ENCODE measurements at regions not wholly inside any gene's neighbourhood (a gene's known extent, or its start where the extent isn't known, plus 50 kb on each side); places are given as distances from the start of the nearest gene placed in this dataset.
"Not testable (repeated sequence)": the region's sequence is repeated elsewhere in the genome, so short reads cannot be mapped to it uniquely, and the experiment has no call there.

- no peak for DNase-seq
Measured at GRCh38 chr14:55902241-55902640, 216.0 kb upstream of the PELI2 start.

GRCh38 chr14:55904086-55904485 is 214.1 kb upstream of the PELI2 start:
- no peak for DNase-seq

DNA sequence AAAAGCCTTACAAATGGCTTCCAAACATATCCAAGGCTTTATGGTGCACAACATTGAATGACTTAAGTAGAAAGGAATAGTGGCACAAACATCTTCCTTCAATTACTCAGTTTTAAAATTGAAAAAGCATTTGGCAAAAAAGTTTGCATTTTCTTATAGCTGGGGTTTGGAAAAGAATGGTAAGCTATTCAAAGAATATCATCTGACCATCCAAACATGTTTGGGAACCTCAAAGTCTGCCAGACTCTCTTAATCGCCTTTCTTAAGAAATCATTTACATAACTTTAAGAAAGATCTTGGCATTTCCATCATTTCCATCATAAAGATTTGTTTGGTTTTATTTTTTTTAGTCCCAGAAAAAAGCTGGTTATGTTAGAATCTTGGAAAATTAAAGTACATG is 210.1 kb upstream of the PELI2 start:
- no peak for DNase-seq

GRCh38 chr14:55909879-55910278 is 208.3 kb upstream of the PELI2 start:
- DNase-seq = no peak

- DNase-seq = no peak
Measured at GRCh38 chr14:55910601-55911243, 207.5 kb upstream of the PELI2 start.

DNA sequence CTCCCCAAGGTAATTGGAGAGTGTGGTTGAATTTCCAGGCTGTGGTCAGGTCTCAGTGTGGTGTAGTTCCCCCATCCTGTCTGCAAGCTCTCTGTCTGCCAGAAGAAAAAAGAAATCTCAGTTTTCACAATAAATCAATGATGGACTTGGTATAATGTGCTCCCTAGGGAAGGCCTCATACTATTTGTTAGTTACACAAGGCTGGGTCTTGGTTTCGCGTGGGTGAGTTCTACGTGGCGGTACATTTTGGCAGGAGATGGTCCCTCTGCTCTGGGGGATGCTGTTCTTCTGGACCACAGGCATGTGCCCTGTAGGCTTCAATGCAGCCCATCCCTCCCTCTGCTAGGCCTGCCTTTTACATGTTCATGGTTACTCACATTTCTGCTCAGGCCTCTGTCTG is 206.4 kb upstream of the PELI2 start:
- no peak for DNase-seq

DNA sequence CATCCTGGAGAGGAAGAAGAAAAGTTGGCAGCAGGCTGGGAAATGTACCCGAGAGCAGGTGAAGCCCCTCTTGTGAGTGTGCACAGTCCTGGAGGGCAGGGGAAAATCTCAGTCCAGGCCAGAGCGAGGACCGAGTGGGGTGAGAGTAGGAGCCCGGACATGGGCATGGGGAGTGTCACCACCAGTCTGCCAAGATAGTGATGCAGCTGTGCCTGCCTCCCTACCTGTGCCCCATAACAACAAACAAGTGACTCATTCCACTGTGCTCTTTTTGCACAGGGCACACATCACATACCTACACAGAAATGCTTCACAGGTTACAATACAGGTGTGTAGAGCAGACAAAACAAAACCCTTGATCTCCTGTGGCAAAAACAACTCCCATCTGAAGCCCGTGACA is 205.9 kb upstream of the PELI2 start:
- DNase-seq = no peak

DNA sequence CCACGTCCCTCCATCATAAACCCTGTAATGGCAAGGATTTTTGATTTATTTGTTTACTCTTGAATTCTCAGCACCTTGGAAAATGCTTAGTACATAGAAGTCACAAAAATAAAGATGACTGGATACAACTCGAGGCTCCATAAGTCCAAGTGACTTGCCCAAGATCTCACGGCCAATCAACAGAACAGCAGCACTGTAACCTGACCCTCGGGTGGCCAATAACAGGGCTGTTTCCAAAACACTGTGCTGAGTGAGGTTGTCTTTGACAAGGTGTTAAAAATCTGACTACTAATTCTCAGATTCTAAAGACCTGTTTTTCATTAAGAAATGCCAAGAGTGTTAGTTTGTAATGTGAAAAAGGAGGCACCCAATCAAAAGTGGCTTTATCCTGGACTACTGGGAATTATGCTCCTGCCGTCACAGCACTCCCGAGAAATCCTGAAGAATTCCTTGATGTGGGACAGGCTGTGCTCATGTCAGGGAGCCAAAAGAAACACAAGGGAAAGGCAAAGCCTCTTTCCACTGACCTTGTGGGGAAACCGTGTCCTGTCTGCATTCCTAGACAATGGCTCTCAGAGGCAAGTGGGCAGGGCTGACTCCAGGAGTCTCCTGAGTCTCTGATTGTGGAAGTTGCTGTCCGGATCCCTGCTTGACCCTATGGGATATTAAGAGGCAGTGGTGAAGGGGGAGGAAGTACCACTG is 204.7 kb upstream of the PELI2 start:
- DNase-seq = no peak

GRCh38 chr14:55914771-55915170 is 203.4 kb upstream of the PELI2 start:
- DNase-seq = no peak

GRCh38 chr14:55915456-55915855 is 202.8 kb upstream of the PELI2 start:
- no peak for DNase-seq

- not testable (repeated sequence) for DNase-seq
Measured at GRCh38 chr14:55919800-55920199, 198.4 kb upstream of the PELI2 start.

DNA sequence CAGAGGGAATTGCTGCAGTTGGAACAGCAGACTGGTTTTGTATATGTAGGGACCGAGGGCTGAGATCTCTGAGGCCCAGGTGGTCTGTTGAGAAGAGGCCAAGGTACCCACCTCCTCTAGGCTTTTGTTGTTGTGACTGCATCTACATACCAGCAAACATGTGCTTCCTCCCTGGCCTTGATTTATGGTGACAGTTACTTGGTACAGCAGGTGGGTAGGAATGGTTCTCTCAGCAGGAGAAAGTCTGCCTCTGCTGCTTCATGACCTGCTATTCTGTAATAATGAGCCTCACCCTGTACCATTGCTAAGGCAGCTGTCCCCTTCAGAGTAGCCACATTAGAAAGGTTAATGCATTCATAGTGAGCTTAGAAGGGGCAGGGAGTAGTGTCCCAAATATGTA is 196.7 kb upstream of the PELI2 start:
- DNase-seq = no peak

DNA sequence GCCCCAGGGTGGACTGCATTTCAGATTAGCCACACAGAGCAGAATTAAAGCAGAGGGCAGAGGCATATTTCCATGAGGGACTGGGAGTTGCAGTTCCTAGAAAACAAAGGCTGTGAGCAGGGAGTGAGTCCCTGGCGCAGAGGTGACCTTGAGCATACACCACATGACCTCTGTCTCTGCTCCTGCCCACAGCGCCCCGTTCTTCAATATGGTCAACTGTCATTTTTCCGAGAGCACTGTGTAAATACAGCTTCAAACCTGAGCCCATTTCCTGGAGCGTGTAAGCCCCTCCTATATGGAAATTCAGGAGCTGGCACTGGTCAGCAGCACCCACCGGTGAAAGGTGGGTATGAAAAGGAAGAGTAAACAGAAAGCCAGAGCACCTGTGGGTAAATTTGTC is 192.2 kb upstream of the PELI2 start:
- no peak for DNase-seq

GRCh38 chr14:55927028-55927427 is 191.2 kb upstream of the PELI2 start:
- DNase-seq = no peak

DNA sequence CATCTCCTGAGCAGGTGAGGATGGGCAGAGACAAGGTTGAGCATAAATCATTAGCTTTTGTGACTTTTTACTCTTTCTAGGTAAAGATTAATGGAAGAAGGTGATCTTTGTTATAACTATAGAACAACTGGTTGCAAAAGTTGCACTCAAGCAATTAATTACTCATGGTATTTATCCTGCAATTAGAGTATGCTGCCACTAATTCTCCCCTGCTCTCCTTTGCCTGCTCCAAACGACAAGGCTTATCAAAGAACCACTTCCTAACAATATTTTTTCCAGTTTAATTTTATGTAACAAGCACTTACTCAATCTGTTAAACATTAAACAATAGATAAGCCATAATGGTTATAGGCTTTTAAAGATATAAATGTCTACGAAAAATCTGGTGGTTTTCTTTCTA is 189.9 kb upstream of the PELI2 start:
- DNase-seq = no peak

GRCh38 chr14:55929136-55929535 is 189.1 kb upstream of the PELI2 start:
- no peak for DNase-seq

- DNase-seq = no peak
Measured at GRCh38 chr14:55930016-55930784, 188.0 kb upstream of the PELI2 start.

DNA sequence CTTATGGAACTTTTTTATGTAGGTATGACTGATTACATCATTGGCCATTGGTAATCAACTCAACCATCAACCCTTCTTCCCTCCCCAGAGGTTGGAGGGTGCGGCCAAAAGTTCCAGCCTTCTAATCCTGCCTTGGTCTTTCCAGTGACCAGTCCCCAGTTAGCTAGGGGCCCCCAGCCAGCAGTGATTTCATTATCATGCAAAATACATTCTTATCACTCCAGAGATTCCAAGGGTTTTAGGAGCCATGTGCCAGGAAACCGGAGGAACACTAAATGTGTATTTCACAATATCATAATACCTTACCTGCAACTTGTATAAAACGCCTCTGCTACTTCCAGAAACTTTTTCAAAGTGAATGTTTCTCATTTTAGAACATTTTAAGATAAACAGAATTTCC is 181.5 kb upstream of the PELI2 start:
- no peak for DNase-seq

- DNase-seq = no peak
Measured at GRCh38 chr14:55938249-55938791, 179.9 kb upstream of the PELI2 start.

DNA sequence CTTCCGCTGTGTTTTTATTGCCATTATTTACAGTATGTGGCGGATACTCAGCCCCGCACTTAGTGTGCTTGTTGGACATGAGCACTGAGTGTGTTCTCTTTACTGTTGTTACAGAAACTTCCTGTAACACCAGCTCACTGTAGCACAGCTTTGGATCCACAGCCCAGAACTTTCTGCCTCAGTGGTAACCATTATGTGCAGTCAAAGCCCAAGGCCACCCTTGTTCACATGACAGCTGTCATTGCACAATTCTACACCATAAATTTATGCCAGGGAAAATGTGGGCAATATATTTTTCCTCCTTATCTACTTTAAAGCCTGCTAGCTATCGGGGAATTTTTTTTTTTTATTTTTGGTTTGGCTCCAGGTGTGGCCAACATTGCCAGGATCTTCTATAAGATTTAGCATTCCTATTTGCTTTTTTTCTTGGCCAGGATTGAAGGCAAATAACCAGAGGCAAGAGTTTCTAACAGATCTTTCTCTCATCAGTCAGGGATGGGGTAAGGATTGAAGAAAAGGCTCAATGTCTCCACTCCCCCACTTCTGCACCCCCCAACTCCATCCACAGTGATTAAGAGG is 176.0 kb upstream of the PELI2 start:
- no peak for DNase-seq

DNA sequence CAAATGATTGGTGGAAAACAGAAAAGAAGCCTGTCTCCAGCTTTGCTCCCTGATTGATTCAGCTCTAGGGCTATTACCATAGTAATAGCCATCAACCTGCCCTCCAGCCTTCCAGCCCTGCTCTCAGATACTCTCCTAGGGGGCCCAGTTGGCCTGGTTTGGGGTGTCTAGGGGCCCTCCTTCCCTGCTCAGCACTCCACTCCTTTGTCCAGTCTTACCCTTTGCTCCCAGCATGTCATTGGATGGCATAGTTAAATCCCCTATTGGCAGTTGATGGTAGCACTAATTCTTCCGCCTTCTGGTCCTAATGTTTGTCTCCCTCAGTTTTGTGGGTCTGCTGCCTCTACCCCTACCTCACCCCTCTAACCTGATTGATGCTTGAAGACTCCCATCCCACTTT is 175.4 kb upstream of the PELI2 start:
- no peak for DNase-seq

GRCh38 chr14:55944757-55945156 is 173.5 kb upstream of the PELI2 start:
- no peak for DNase-seq

GRCh38 chr14:55946231-55946630 is 172.0 kb upstream of the PELI2 start:
- DNase-seq = no peak

DNA sequence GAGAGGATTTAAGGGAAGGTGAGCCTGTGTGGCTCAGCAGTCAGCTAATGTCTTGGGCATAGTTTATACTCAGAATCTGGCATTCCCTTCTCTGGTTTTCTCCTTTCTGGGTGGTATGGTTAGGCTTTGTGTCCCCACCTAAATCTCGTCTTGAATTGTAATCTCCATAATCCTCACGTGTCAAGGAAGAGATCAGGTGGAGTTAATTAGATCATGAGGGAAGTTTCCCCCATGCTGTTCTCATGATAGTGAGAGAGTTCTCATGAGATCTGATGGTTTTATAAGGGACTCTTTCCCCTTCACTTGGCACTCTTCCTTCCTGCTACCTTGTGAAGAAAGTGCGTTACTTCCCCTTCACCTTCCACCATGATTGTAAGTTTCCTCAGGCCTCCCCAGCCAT is 169.8 kb upstream of the PELI2 start:
- DNase-seq = no peak
